ENCODE measurements at regions not wholly inside any gene's neighbourhood (a gene's known extent, or its start where the extent isn't known, plus 50 kb on each side); places are given as distances from the start of the nearest gene placed in this dataset.

GRCh38 chr2:147250652-147251356 is 594.0 kb upstream of the ACVR2A start:
- Histone ChIP-seq H3K4me3 (ENCODE audit: low read depth in 1 of 2, low read length in 1 of 2) (no peak overlapping the region), H3K4me1 (ENCODE audit: control insufficient read depth in 1 of 2, insufficient read depth in 1 of 2, low read depth in 1 of 2, low read length in 1 of 2) (no peaks in the 10 kb centered on the region), H3K27me3 (no peaks in the 10 kb centered on the region), H3K9me3 (no peaks in the 10 kb centered on the region), H3K27ac (no peak overlapping the region), H3K36me3 (no peaks in the 10 kb centered on the region)
- TF ChIP-seq CTCF (IDR thresholded peaks at IDR 0.05): no peak

- H3K4me1 ChIP-seq (ENCODE audit: control insufficient read depth in 1 of 2, insufficient read depth in 1 of 2, low read depth in 1 of 2, low read length in 1 of 2): no peaks in the 10 kb centered on the region
- H3K9me3 ChIP-seq: no peaks in the 10 kb centered on the region
- no peak overlapping the region for H3K4me3 ChIP-seq (ENCODE audit: low read depth in 1 of 2, low read length in 1 of 2)
- no peak for TF ChIP-seq CTCF (IDR thresholded peaks at IDR 0.05)
- H3K27me3 ChIP-seq: no peaks in the 10 kb centered on the region
- H3K36me3 ChIP-seq: no peaks in the 10 kb centered on the region
- no peak overlapping the region for H3K27ac ChIP-seq
Measured at GRCh38 chr2:147247749-147248148, 597.1 kb upstream of the ACVR2A start.

DNA sequence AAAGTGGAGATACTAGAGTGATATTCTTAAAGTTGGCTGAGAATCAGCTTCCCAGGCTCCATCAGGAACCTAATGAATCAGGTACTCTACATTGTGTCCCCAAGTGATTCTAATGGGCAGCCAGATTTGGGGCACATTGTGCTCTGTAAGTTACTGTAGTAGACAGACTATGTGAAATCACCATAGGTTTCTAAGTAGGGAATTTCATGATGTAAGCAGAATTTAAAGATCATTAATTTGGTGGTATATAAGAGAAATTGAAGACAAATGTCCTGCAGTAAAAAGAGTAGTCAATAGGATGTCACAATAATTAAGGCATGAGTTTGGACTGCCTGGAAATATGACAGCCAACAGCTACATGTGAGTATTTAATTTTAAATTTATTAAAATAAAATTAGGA is 602.4 kb upstream of the ACVR2A start:
- H3K9me3 ChIP-seq: no peaks in the 10 kb centered on the region
- no peaks in the 10 kb centered on the region for H3K27me3 ChIP-seq
- no peaks in the 10 kb centered on the region for H3K36me3 ChIP-seq
- TF ChIP-seq CTCF (IDR thresholded peaks at IDR 0.05): no peak
- no peaks in the 10 kb centered on the region for H3K4me1 ChIP-seq (ENCODE audit: control insufficient read depth in 1 of 2, insufficient read depth in 1 of 2, low read depth in 1 of 2, low read length in 1 of 2)
- no peak overlapping the region for H3K27ac ChIP-seq
- no peak overlapping the region for H3K4me3 ChIP-seq (ENCODE audit: low read depth in 1 of 2, low read length in 1 of 2)

- Histone ChIP-seq H3K27me3 (no peaks in the 10 kb centered on the region), H3K36me3 (no peaks in the 10 kb centered on the region), H3K9me3 (no peaks in the 10 kb centered on the region), H3K4me1 (ENCODE audit: control insufficient read depth in 1 of 2, insufficient read depth in 1 of 2, low read depth in 1 of 2, low read length in 1 of 2) (no peaks in the 10 kb centered on the region), H3K27ac (no peak overlapping the region), H3K4me3 (ENCODE audit: low read depth in 1 of 2, low read length in 1 of 2) (no peak overlapping the region)
- TF ChIP-seq CTCF (IDR thresholded peaks at IDR 0.05): no peak
Measured at GRCh38 chr2:147236601-147237000, 608.2 kb upstream of the ACVR2A start.

- no peaks in the 10 kb centered on the region for H3K4me1 ChIP-seq (ENCODE audit: control insufficient read depth in 1 of 2, insufficient read depth in 1 of 2, low read depth in 1 of 2, low read length in 1 of 2)
- no peaks in the 10 kb centered on the region for H3K27me3 ChIP-seq
- no peaks in the 10 kb centered on the region for H3K36me3 ChIP-seq
- H3K4me3 ChIP-seq (ENCODE audit: low read depth in 1 of 2, low read length in 1 of 2): no peak overlapping the region
- H3K9me3 ChIP-seq: no peaks in the 10 kb centered on the region
- no peak for TF ChIP-seq CTCF (IDR thresholded peaks at IDR 0.05)
- no peak overlapping the region for H3K27ac ChIP-seq
Measured at GRCh38 chr2:147232225-147232669, 612.6 kb upstream of the ACVR2A start.

Data from neutrophil (primary cell).